ENCODE measurements at regions not wholly inside any gene's neighbourhood (a gene's known extent, or its start where the extent isn't known, plus 50 kb on each side); places are given as distances from the start of the nearest gene placed in this dataset.
A peak's percentile ranks its signal among the peaks of the same experiment; 100 is the strongest.
"Not testable (repeated sequence)": the region's sequence is repeated elsewhere in the genome, so short reads cannot be mapped to it uniquely, and the experiment has no call there.

- intact Hi-C loops (cut with DNase I), result no loop called here
- no peak for DNase-seq
Measured at GRCh38 chr9:119951591-119951990, 582.4 kb upstream of the BRINP1 start.

GRCh38 chr9:119951090-119951489 lies 581.9 kb upstream of the BRINP1 start:
- intact Hi-C loops (cut with DNase I), result no loop called here
- no peak for DNase-seq

- intact Hi-C loops (cut with DNase I), result no loop called here
- DNase-seq, result no peak
Measured at GRCh38 chr9:119945686-119946085, 576.5 kb upstream of the BRINP1 start.

DNA sequence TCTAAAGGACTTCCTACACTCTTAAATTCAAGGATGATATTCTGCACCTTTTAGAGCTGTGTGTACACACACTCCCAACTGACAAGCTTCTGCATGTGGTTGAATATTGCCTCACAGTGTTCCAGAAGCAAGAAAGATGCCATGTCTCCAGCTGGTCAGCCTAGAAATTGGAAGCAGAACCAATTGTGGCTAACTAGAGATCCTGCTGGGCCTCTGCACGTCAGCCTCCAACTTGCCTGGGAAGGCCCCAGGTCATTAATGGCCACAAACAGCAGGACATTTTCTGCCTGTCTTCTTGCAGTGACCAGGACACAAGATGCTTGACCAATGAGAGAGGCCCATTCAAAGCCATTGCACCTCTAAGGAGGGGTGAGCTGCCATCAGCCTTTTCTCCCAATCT lies 571.9 kb upstream of the BRINP1 start:
- intact Hi-C loops (cut with DNase I), result no loop called here
- DNase-seq, result no peak

DNA sequence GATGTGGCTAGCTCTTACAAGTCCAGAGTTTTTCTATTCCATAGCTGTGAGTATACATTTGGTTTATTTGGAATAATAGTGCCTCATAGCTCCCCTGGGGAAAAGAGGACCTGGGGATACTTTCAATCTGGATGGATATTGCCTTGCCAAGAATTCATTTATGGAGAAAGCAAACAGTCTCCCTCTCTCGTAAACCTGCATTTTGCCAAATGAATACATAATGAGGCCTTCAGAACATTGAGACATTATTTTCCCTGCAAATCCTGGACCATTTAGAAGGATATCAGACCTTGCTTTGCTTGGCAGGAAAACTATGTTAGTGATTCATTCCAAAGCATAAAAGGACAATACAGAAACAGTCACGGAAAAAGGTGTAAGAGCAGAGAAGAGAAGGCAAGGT lies 569.6 kb upstream of the BRINP1 start:
- intact Hi-C loops (cut with DNase I), result no loop called here
- DNase-seq, result no peak

DNA sequence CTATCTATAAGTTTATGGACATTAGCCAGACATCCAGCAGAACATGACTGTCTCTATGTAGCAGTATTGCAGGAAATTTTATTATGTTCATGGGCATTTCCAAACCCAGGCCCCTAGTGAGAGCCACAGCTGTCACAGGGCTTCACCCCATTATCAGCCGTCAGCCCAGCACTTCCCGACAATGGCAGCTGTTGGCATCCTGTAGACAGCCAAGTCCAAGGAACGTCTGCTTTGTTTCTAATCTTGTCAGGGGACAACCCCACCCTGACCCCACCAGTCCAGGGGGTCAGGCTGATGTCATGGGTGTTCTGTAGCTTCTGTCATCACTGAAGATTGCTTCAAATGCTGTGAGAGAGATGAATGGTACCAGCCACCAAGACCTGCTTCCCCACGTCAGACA lies 565.3 kb upstream of the BRINP1 start:
- no peak for DNase-seq
- intact Hi-C loops (cut with DNase I), result no loop called here

GRCh38 chr9:119933191-119933590 lies 564.0 kb upstream of the BRINP1 start:
- DNase-seq, result no peak
- intact Hi-C loops (cut with DNase I), result no loop called here

GRCh38 chr9:119924736-119925135 lies 555.5 kb upstream of the BRINP1 start:
- DNase-seq, result no peak
- intact Hi-C loops (cut with DNase I), result no loop called here

DNA sequence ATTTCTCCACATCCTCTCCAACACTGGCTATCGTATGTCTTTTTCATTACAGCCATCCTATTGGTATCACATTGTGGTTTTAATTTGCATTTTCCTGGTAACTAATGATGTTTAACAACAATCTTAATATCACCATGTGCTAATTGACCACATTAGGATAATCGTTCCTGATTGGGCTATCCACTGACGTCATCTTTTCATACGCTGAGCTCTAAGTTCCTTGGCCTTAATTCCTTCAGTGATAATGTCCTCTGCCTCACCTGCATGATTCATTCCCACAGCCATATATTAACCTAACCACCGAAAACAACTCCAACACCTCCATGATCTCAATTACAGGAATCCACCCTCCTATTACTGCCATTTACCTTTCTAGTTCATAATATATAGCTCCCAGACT lies 547.9 kb upstream of the BRINP1 start:
- intact Hi-C loops (cut with DNase I), result no loop called here

DNA sequence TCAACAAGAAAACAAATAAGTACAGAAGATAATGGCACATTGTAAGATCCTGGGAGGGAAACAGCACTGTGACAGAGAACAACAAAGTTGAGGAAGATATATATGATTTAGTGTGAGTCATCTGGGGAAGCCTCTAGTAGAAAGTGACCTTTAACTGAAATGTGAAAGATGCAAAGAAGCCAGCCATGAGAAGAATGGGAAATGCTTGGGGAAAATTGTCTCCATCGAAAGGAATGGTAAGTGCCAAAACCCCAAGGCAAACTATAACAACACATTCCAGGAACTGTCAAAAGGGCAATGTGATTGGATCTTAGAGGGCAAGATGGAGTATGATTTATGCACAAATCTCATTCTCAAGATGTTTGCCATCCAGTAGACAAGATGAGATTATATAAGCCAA lies 537.8 kb upstream of the BRINP1 start:
- intact Hi-C loops (cut with DNase I), result no loop called here
- DNase-seq, result no peak

More for the DNA sequence above, 547.9 kb upstream of the BRINP1 start:
- DNase-seq, result no peak

GRCh38 chr9:119905724-119906123 lies 536.5 kb upstream of the BRINP1 start:
- intact Hi-C loops (cut with DNase I), result no loop called here
- DNase-seq, result no peak

DNA sequence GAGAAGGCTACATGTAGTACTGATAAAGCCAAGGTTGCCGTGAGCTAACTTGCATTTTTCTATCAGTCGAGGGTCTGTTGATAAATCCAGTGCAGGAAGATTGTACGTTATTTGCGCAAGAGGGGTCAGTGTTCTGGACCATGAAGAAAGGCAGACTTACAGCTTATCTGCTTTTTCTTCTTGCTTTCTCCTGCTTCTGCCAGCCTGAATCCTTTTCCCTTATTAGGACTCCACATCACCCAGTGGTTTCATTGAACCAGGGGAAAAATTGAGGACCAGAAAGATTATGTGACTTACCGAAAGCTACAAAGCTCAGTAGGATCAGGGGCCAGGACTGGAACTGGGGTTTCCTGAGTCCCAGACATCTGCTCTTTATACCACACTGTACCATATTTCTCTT lies 534.6 kb upstream of the BRINP1 start:
- intact Hi-C loops (cut with DNase I), result no loop called here

DNA sequence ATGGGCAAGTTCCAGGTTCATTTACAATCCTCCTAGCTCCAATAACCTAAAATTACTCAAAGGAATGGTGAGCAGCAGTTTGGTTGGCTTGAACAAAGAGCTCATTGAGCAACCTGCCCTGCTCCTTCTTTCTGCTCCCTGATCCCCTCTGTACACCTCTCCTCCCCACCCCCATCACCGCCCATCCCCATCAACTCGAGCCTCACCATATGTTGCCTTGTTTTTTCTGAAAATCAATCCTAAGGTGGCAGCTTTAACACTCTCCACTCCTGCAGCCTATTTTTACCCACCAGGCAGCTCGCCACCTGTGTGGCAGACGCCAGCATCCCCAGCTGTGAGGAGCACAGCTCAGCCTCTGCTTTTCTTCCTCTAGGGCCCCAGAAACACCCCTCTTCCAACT lies 533.4 kb upstream of the BRINP1 start:
- DNase-seq, result peak in 1 of 10 donors; percentile 80
- intact Hi-C loops (cut with DNase I), result no loop called here

More for the DNA sequence above, 534.6 kb upstream of the BRINP1 start:
- DNase-seq, result no peak

DNA sequence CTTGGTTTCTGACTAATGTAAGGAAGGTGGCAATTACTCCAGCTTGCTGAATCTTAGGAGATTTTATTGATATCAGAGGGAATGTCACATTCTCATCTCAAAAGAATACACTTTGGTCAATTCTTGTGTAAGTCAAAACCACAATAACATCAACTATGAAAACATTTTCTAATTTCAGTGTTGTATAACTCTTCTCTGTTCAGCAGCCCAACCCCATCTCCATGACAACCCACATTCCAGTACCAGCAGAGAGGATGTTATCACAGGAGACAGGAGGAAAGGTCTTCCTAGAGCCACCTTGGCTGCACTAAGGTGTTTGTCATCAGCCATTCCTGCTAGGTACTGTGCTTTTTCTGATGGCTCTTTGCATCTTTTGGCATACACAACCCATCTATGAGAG lies 529.1 kb upstream of the BRINP1 start:
- intact Hi-C loops (cut with DNase I), result no loop called here
- no peak for DNase-seq

DNA sequence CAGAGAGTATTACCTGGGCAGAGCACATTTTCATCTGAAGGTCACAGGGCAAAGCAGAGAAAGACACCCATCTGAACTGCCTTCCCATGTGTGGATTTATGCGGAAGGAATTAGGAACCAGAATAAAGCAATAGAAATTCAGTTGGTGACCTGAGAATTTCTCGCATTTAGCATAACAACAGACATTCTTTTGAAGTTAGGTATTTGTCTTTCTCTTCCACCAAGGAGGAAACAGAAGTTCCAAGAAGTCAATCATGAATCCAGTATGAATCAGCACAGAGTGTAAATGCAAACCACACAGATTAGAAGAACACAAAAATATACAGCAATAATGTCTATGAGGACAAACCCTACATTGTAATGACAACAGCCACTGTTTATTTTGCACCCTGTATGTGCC lies 515.2 kb upstream of the BRINP1 start:
- intact Hi-C loops (cut with DNase I), result no loop called here
- no peak for DNase-seq

DNA sequence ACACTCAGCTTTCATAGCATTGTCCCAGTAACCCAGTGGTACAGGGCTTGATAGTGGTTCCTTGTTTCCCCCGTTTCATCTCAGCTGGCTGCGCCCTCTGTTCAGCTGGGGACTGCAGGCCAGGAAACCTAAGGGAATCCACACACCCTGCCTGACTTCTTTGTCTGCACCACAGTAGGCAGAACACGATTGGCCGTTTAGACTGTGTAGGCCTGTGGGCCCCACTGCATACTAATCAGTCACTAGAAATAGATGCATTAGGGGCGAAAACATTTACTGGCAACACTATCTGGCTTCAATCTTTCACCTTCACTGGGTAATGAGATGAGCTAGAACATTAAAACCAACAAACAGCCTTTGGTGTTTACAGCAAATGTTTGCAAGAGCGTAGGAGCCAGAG lies 512.7 kb upstream of the BRINP1 start:
- peak in 4 of 10 donors; percentile 9 to 77 (median 24) for DNase-seq
- intact Hi-C loops (cut with DNase I), result no loop called here

- intact Hi-C loops (cut with DNase I), result no loop called here
- DNase-seq, result no peak
Measured at GRCh38 chr9:119880361-119880760, 511.1 kb upstream of the BRINP1 start.

DNA sequence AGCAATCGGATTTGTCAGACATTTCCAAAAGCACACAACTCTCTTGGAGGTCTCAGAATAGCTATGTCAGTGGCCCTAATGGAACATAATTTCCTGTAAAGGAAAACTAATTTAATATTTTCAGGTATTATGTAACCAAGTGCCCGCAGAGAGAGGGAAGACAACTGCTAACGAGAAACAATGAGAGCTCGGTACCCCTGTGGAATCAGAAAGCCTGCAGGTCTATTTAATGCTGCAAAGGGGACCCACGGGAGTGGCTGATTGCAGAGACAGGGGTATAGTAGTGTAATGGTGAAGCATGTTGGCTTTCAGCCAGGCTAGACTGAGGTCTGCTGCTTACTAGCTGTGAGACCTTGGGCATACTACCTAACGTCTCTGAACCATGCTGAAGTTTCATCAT lies 508.1 kb upstream of the BRINP1 start:
- intact Hi-C loops (cut with DNase I), result no loop called here

GRCh38 chr9:119873877-119874276 lies 504.6 kb upstream of the BRINP1 start:
- DNase-seq, result no peak
- intact Hi-C loops (cut with DNase I), result no loop called here

More for the DNA sequence above, 508.1 kb upstream of the BRINP1 start:
- DNase-seq, result no peak

DNA sequence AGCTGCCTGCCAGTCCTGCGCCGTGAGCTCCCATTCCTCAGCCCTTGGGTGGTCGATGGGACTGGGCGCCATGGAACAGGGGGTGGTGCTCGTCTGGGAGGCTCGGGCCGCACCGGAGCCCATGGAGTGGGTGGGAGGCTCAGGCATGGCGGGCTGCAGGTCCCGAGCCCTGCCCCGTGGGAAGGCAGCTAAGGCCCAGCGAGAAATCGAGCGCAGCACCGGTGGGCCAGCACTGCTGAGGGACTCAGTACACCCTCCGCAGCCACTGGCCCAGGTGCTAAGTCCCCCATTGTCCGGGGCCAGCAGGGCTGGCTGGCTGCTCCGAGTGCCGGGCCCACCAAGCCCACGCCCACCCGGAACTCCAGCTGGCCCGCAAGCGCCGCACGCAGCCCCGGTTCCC lies 501.0 kb upstream of the BRINP1 start:
- intact Hi-C loops (cut with DNase I); DNase-seq: not testable (repeated sequence)

- DNase-seq, result peak in 1 of 10 donors; percentile 77
- intact Hi-C loops (cut with DNase I), result no loop called here
Measured at GRCh38 chr9:119868694-119869093, 499.5 kb upstream of the BRINP1 start.

- intact Hi-C loops (cut with DNase I), result no loop called here
- no peak for DNase-seq
Measured at GRCh38 chr9:119861842-119862241, 492.6 kb upstream of the BRINP1 start.

- DNase-seq, result no peak
- intact Hi-C loops (cut with DNase I), result no loop called here
Measured at GRCh38 chr9:119859128-119859527, 489.9 kb upstream of the BRINP1 start.

- intact Hi-C loops (cut with DNase I), result no loop called here
Measured at GRCh38 chr9:119853126-119853525, 483.9 kb upstream of the BRINP1 start.

More at GRCh38 chr9:119853126-119853525, 483.9 kb upstream of the BRINP1 start:
- DNase-seq, result no peak

Measured in posterior cingulate gyrus (tissue), 11 donors.